HEK293 (cell line): ENCODE measurements at regions not wholly inside any gene's neighbourhood (a gene's known extent, or its start where the extent isn't known, plus 50 kb on each side); places are given as distances from the start of the nearest gene placed in this dataset.

Experiments used
- BCL11B ChIP-seq: fragments of 450-650 bp; formaldehyde crosslinking; IDR thresholded peaks from 2 replicates; pipeline ENCODE4 v1.5.1; 2016; ENCODE audit warnings: low read depth, missing biosample characterization, missing genetic modification characterization
- FEZF1 ChIP-seq: fragments of 450-650 bp; formaldehyde crosslinking; IDR thresholded peaks from 2 replicates; pipeline ENCODE4 v1.5.1; 2016; ENCODE audit warnings: missing biosample characterization, missing genetic modification characterization
- HOXC10 ChIP-seq: sonication (generic); formaldehyde crosslinking; IDR thresholded peaks from 2 replicates; pipeline ENCODE4 v1.8.1; 2023; ENCODE audit warnings: mild to moderate bottlenecking, missing genetic modification reagents
- HOXD13 ChIP-seq: sonication (generic); formaldehyde crosslinking; IDR thresholded peaks from 2 replicates; pipeline ENCODE4 v1.8.0; 2022; ENCODE audit warnings: missing genetic modification reagents, borderline replicate concordance
- IKZF3 ChIP-seq: fragments of 450-650 bp; IDR thresholded peaks from 2 replicates; pipeline ENCODE4 v1.5.0; 2018; ENCODE audit warnings: missing biosample characterization, mild to moderate bottlenecking, missing genetic modification characterization, moderate library complexity
- OVOL3 ChIP-seq: fragments of 450-650 bp; formaldehyde crosslinking; IDR thresholded peaks from 2 replicates; pipeline ENCODE4 v1.5.1; 2016; ENCODE audit warnings: missing biosample characterization, missing genetic modification characterization
- SP7 ChIP-seq: fragments of 450-650 bp; formaldehyde crosslinking; IDR thresholded peaks from 2 replicates; pipeline ENCODE4 v1.5.1; 2016; ENCODE audit warnings: missing biosample characterization, missing genetic modification characterization
- TCF7L2 ChIP-seq: IDR thresholded peaks from 2 replicates; pipeline ENCODE4 v1.6.1; 2011; ENCODE audit warnings: low read depth, mild to moderate bottlenecking, inconsistent platforms, low read length, moderate library complexity, borderline replicate concordance
- WT1 ChIP-seq: fragments of 450-650 bp; formaldehyde crosslinking; IDR thresholded peaks from 2 replicates; pipeline ENCODE4 v1.5.1; 2016; ENCODE audit warnings: missing biosample characterization, missing genetic modification characterization
- ZNF114 ChIP-seq: fragments of 450-650 bp; formaldehyde crosslinking; IDR thresholded peaks from 2 replicates; pipeline ENCODE4 v1.5.0; 2017; ENCODE audit warnings: missing biosample characterization, missing genetic modification characterization
- ZNF184 ChIP-seq: fragments of 450-650 bp; IDR thresholded peaks from 2 replicates; pipeline ENCODE4 v1.5.1; 2018; ENCODE audit warnings: missing biosample characterization, mild to moderate bottlenecking, missing genetic modification characterization
- ZNF2 ChIP-seq: fragments of 450-650 bp; formaldehyde crosslinking; IDR thresholded peaks from 2 replicates; pipeline ENCODE4 v1.5.1; 2016; ENCODE audit warnings: missing biosample characterization, missing genetic modification characterization
- ZNF202 ChIP-seq: fragments of 450-650 bp; formaldehyde crosslinking; IDR thresholded peaks from 2 replicates; pipeline ENCODE4 v1.5.1; 2016; ENCODE audit warnings: missing biosample characterization, missing genetic modification characterization, borderline replicate concordance
- ZNF350 ChIP-seq: fragments of 450-650 bp; formaldehyde crosslinking; IDR thresholded peaks from 2 replicates; pipeline ENCODE4 v1.5.0; 2017; ENCODE audit warnings: missing biosample characterization, mild to moderate bottlenecking, missing genetic modification characterization
- ZNF658 ChIP-seq: fragments of 450-650 bp; formaldehyde crosslinking; IDR thresholded peaks from 2 replicates; pipeline ENCODE4; 2016; ENCODE audit warnings: missing biosample characterization, missing genetic modification characterization
- ZNF660 ChIP-seq: fragments of 450-650 bp; IDR thresholded peaks from 2 replicates; pipeline ENCODE4 v1.5.1; 2018; ENCODE audit warnings: missing biosample characterization, mild to moderate bottlenecking, missing genetic modification characterization
- ZNF707 ChIP-seq: fragments of 450-650 bp; formaldehyde crosslinking; IDR thresholded peaks from 2 replicates; pipeline ENCODE4 v1.5.1; 2016; ENCODE audit warnings: missing biosample characterization, missing genetic modification characterization
- ZNF76 ChIP-seq: fragments of 450-650 bp; formaldehyde crosslinking; IDR thresholded peaks from 2 replicates; pipeline ENCODE4; 2016; ENCODE audit warnings: low read depth, missing biosample characterization, missing genetic modification characterization, borderline replicate concordance
- ZNF785 ChIP-seq: fragments of 450-650 bp; formaldehyde crosslinking; IDR thresholded peaks from 2 replicates; pipeline ENCODE4 v1.5.1; 2016; ENCODE audit warnings: missing biosample characterization, missing genetic modification characterization
- ZSCAN23 ChIP-seq: fragments of 450-650 bp; formaldehyde crosslinking; IDR thresholded peaks from 2 replicates; pipeline ENCODE4 v1.5.1; 2016; ENCODE audit warnings: missing biosample characterization, missing genetic modification characterization
- TF ChIP-seq, protein P1 (sequence below): fragments of 450-650 bp; formaldehyde crosslinking; IDR thresholded peaks from 2 replicates; pipeline ENCODE4 v1.5.1; 2016; ENCODE audit warnings: missing biosample characterization, missing genetic modification characterization
- TF ChIP-seq, protein P2 (sequence below): fragments of 450-650 bp; formaldehyde crosslinking; optimal IDR thresholded peaks from 2 replicates; pipeline ENCODE3; 2016; ENCODE audit warnings: missing biosample characterization, mild to moderate bottlenecking, missing genetic modification characterization
- TF ChIP-seq, protein P3 (sequence below): fragments of 450-650 bp; formaldehyde crosslinking; IDR thresholded peaks from 2 replicates; pipeline ENCODE4 v1.5.1; 2017; ENCODE audit warnings: missing biosample characterization, missing genetic modification characterization
- TF ChIP-seq, protein P4 (sequence below): fragments of 450-650 bp; formaldehyde crosslinking; IDR thresholded peaks from 2 replicates; pipeline ENCODE4 v1.5.1; 2016; ENCODE audit warnings: missing biosample characterization, missing genetic modification characterization
- TF ChIP-seq, protein P5 (sequence below): fragments of 450-650 bp; formaldehyde crosslinking; IDR thresholded peaks from 2 replicates; pipeline ENCODE4 v1.5.1; 2017; ENCODE audit warnings: missing biosample characterization, missing genetic modification characterization
- TF ChIP-seq, protein P6 (sequence below): fragments of 450-650 bp; IDR thresholded peaks from 2 replicates; pipeline ENCODE4 v1.5.1; 2018; ENCODE audit warnings: missing biosample characterization, mild to moderate bottlenecking, missing genetic modification characterization
- TF ChIP-seq, protein P7 (sequence below): fragments of 450-650 bp; formaldehyde crosslinking; IDR thresholded peaks from 2 replicates; pipeline ENCODE4 v1.5.1; 2016; ENCODE audit warnings: missing biosample characterization, missing genetic modification characterization, low read depth

DNA sequence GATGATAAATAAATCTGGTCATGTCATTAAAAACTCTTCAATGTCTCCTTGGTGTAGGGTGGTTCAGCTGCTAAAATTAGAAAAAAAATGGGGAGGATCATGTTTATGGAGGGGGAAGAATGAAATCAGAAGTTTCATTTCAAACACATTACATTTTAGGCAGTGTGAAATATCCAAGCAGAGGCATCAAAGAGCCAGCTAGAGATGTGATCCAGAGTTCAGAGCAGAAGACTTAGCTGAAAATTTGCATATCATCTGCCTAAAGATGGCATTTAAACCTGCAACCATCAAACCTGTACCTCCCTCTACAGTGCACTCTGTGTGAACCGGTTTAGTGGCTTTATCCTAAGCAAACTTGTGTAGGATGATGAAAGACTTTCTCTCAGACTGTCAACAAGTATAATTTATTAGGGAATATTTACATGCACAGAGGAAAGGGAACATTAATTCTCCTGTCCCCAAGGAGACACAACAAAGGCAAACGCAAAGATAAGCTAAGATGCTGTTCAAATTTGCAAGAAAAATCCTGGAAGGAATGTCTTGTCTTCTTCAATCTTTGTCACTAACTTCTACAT, 84.8 kb upstream of the PLEKHG1 start (continued):
- TF ChIP-seq, protein P1, sequence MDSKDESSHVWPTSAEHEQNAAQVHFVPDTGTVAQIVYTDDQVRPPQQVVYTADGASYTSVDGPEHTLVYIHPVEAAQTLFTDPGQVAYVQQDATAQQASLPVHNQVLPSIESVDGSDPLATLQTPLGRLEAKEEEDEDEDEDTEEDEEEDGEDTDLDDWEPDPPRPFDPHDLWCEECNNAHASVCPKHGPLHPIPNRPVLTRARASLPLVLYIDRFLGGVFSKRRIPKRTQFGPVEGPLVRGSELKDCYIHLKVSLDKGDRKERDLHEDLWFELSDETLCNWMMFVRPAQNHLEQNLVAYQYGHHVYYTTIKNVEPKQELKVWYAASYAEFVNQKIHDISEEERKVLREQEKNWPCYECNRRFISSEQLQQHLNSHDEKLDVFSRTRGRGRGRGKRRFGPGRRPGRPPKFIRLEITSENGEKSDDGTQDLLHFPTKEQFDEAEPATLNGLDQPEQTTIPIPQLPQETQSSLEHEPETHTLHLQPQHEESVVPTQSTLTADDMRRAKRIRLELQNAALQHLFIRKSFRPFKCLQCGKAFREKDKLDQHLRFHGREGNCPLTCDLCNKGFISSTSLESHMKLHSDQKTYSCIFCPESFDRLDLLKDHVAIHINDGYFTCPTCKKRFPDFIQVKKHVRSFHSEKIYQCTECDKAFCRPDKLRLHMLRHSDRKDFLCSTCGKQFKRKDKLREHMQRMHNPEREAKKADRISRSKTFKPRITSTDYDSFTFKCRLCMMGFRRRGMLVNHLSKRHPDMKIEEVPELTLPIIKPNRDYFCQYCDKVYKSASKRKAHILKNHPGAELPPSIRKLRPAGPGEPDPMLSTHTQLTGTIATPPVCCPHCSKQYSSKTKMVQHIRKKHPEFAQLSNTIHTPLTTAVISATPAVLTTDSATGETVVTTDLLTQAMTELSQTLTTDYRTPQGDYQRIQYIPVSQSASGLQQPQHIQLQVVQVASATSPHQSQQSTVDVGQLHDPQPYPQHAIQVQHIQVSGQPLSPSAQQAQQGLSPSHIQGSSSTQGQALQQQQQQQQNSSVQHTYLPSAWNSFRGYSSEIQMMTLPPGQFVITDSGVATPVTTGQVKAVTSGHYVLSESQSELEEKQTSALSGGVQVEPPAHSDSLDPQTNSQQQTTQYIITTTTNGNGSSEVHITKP: peak; percentile 93
- TF ChIP-seq, protein P2, sequence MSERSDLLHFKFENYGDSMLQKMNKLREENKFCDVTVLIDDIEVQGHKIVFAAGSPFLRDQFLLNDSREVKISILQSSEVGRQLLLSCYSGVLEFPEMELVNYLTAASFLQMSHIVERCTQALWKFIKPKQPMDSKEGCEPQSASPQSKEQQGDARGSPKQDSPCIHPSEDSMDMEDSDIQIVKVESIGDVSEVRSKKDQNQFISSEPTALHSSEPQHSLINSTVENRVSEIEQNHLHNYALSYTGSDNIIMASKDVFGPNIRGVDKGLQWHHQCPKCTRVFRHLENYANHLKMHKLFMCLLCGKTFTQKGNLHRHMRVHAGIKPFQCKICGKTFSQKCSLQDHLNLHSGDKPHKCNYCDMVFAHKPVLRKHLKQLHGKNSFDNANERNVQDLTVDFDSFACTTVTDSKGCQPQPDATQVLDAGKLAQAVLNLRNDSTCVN (tag by site-specific recombination): no peak
- TF ChIP-seq, protein P3, sequence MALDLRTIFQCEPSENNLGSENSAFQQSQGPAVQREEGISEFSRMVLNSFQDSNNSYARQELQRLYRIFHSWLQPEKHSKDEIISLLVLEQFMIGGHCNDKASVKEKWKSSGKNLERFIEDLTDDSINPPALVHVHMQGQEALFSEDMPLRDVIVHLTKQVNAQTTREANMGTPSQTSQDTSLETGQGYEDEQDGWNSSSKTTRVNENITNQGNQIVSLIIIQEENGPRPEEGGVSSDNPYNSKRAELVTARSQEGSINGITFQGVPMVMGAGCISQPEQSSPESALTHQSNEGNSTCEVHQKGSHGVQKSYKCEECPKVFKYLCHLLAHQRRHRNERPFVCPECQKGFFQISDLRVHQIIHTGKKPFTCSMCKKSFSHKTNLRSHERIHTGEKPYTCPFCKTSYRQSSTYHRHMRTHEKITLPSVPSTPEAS: 0 out of 2 replicates have a peak, but pooled peaks have one; percentile 5
- no peak for TF ChIP-seq HOXD13 (CRISPR knock-in tag)
- TF ChIP-seq BCL11B (tag by site-specific recombination): no peak
- TF ChIP-seq, protein P4, sequence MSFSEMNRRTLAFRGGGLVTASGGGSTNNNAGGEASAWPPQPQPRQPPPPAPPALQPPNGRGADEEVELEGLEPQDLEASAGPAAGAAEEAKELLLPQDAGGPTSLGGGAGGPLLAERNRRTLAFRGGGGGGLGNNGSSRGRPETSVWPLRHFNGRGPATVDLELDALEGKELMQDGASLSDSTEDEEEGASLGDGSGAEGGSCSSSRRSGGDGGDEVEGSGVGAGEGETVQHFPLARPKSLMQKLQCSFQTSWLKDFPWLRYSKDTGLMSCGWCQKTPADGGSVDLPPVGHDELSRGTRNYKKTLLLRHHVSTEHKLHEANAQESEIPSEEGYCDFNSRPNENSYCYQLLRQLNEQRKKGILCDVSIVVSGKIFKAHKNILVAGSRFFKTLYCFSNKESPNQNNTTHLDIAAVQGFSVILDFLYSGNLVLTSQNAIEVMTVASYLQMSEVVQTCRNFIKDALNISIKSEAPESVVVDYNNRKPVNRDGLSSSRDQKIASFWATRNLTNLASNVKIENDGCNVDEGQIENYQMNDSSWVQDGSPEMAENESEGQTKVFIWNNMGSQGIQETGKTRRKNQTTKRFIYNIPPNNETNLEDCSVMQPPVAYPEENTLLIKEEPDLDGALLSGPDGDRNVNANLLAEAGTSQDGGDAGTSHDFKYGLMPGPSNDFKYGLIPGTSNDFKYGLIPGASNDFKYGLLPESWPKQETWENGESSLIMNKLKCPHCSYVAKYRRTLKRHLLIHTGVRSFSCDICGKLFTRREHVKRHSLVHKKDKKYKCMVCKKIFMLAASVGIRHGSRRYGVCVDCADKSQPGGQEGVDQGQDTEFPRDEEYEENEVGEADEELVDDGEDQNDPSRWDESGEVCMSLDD (tag by site-specific recombination): no peak
- TF ChIP-seq, protein P5, sequence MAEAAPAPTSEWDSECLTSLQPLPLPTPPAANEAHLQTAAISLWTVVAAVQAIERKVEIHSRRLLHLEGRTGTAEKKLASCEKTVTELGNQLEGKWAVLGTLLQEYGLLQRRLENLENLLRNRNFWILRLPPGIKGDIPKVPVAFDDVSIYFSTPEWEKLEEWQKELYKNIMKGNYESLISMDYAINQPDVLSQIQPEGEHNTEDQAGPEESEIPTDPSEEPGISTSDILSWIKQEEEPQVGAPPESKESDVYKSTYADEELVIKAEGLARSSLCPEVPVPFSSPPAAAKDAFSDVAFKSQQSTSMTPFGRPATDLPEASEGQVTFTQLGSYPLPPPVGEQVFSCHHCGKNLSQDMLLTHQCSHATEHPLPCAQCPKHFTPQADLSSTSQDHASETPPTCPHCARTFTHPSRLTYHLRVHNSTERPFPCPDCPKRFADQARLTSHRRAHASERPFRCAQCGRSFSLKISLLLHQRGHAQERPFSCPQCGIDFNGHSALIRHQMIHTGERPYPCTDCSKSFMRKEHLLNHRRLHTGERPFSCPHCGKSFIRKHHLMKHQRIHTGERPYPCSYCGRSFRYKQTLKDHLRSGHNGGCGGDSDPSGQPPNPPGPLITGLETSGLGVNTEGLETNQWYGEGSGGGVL (tag by site-specific recombination): peak; percentile 23
- no peak for TF ChIP-seq ZNF350 (tag by site-specific recombination)
- TF ChIP-seq ZNF658: no peak
- TF ChIP-seq ZNF114 (tag by site-specific recombination): no peak
- TF ChIP-seq ZNF76 (tag by site-specific recombination): no peak
- peak; percentile 30; the same call in 1 of the 2 replicates for TF ChIP-seq SP7 (tag by site-specific recombination)
- no peak for TF ChIP-seq HOXC10 (CRISPR knock-in tag)
- TF ChIP-seq FEZF1 (tag by site-specific recombination): 0 out of 2 replicates have a peak, but pooled peaks have one; percentile 38
- TF ChIP-seq ZNF785 (tag by site-specific recombination): no peak
- TF ChIP-seq, protein P6, sequence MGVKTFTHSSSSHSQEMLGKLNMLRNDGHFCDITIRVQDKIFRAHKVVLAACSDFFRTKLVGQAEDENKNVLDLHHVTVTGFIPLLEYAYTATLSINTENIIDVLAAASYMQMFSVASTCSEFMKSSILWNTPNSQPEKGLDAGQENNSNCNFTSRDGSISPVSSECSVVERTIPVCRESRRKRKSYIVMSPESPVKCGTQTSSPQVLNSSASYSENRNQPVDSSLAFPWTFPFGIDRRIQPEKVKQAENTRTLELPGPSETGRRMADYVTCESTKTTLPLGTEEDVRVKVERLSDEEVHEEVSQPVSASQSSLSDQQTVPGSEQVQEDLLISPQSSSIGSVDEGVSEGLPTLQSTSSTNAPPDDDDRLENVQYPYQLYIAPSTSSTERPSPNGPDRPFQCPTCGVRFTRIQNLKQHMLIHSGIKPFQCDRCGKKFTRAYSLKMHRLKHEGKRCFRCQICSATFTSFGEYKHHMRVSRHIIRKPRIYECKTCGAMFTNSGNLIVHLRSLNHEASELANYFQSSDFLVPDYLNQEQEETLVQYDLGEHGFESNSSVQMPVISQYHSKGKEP (tag by site-specific recombination): peak; percentile 60
- TF ChIP-seq ZNF202 (tag by site-specific recombination): no peak
- no peak for TF ChIP-seq IKZF3 (tag by site-specific recombination)
- no peak for TF ChIP-seq ZNF184
- TF ChIP-seq ZNF2 (tag by site-specific recombination): no peak
- TF ChIP-seq TCF7L2: peak; percentile 73
- TF ChIP-seq ZNF660 (tag by site-specific recombination): no peak; the same call in 1 of the 2 replicates
- TF ChIP-seq, protein P7, sequence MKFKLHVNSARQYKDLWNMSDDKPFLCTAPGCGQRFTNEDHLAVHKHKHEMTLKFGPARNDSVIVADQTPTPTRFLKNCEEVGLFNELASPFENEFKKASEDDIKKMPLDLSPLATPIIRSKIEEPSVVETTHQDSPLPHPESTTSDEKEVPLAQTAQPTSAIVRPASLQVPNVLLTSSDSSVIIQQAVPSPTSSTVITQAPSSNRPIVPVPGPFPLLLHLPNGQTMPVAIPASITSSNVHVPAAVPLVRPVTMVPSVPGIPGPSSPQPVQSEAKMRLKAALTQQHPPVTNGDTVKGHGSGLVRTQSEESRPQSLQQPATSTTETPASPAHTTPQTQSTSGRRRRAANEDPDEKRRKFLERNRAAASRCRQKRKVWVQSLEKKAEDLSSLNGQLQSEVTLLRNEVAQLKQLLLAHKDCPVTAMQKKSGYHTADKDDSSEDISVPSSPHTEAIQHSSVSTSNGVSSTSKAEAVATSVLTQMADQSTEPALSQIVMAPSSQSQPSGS (tag by site-specific recombination): no peak
- TF ChIP-seq ZNF707: no peak
- TF ChIP-seq OVOL3 (tag by site-specific recombination): no peak
- no peak for TF ChIP-seq WT1 (tag by site-specific recombination)
- no peak for TF ChIP-seq ZSCAN23 (tag by site-specific recombination)
